CD14-positive monocyte (primary cell): ENCODE measurements at regions not wholly inside any gene's neighbourhood (a gene's known extent, or its start where the extent isn't known, plus 50 kb on each side); places are given as distances from the start of the nearest gene placed in this dataset.

Experiments used
- DNase-seq, 3 donors: peaks; one replicate each; pipeline ENCODE4 v3.0.0-alpha.2; 2011 to 2022
- H2AFZ ChIP-seq: 2 replicates; pipeline ENCODE4 v1.6.0; 2012; ENCODE audit warnings: mild to moderate bottlenecking, low read depth, low read length, inconsistent platforms; ENCODE audit not compliant: insufficient read depth, poor library complexity, severe bottlenecking
- H3K27ac ChIP-seq, 2 donors: 1 replicate in 1 of 2; 2 replicates in 1 of 2; pipeline ENCODE4 v1.5.1; 2012 to 2013; ENCODE audit warnings: low read length in 2 of 2, control low read depth in 1 of 2, inconsistent platforms in 1 of 2, low read depth in 1 of 2, mild to moderate bottlenecking in 1 of 2
- H3K27me3 ChIP-seq, 2 donors: one replicate each; pipeline versions ENCODE4 v1.6.0 to v1.6.1; 2011 to 2013; ENCODE audit warnings: low read length in 2 of 2; ENCODE audit not compliant: control insufficient read depth in 2 of 2, insufficient read depth in 2 of 2
- H3K36me3 ChIP-seq, 2 donors: replicated peaks in 1 of 2; 1 replicate in 1 of 2; 2 replicates in 1 of 2; pipeline versions ENCODE4 v1.5.1 to v1.6.1; 2012 to 2013; ENCODE audit warnings: low read length in 2 of 2, control low read depth in 1 of 2, inconsistent platforms in 1 of 2, mild to moderate bottlenecking in 1 of 2; ENCODE audit not compliant: insufficient read depth in 2 of 2, control insufficient read depth in 1 of 2
- H3K4me1 ChIP-seq, 2 donors: 1 replicate in 1 of 2; 2 replicates in 1 of 2; pipeline versions ENCODE4 v1.5.1 to v1.6.1; 2012 to 2013; ENCODE audit warnings: low read length in 2 of 2, control low read depth in 1 of 2, inconsistent platforms in 1 of 2, mild to moderate bottlenecking in 1 of 2, moderate library complexity in 1 of 2; ENCODE audit not compliant: insufficient read depth in 2 of 2, control insufficient read depth in 1 of 2
- H3K4me2 ChIP-seq: replicated peaks from 2 replicates; pipeline ENCODE3; 2012; ENCODE audit warnings: low read length, moderate library complexity, mild to moderate bottlenecking; ENCODE audit not compliant: poor library complexity, severe bottlenecking; ENCODE audit errors: extremely low read depth
- H3K4me3 ChIP-seq, 3 experiments: fragments of 200-600 bp in 1 of 3; sonication (generic) in 1 of 3; replicated peaks in 1 of 3; 1 replicate in 2 of 3; 2 replicates in 1 of 3; pipeline ENCODE4 v1.5.1; 2011 to 2013; ENCODE audit warnings: low read length in 3 of 3, mild to moderate bottlenecking in 3 of 3, control low read depth in 2 of 3, low read depth in 2 of 3, inconsistent platforms in 1 of 3, moderate library complexity in 1 of 3
- H3K79me2 ChIP-seq: 2 replicates; pipeline ENCODE4 v1.6.0; 2012; ENCODE audit warnings: mild to moderate bottlenecking, control low read depth, inconsistent platforms, low read length, moderate library complexity; ENCODE audit not compliant: insufficient read depth
- H3K9ac ChIP-seq: 2 replicates; pipeline ENCODE4 v1.6.0; 2017; ENCODE audit warnings: low read length, mild to moderate bottlenecking; ENCODE audit not compliant: insufficient read depth, poor library complexity, severe bottlenecking
- H3K9me3 ChIP-seq, 2 donors: replicated peaks in 1 of 2; 1 replicate in 1 of 2; 2 replicates in 1 of 2; pipeline versions ENCODE4 v1.5.1 to v1.6.1; 2012 to 2013; ENCODE audit warnings: low read length in 2 of 2, control low read depth in 1 of 2; ENCODE audit not compliant: control insufficient read depth in 1 of 2, insufficient read depth in 1 of 2
- H4K20me1 ChIP-seq: 2 replicates; pipeline ENCODE4 v1.6.0; 2012; ENCODE audit warnings: mild to moderate bottlenecking, low read length, control low read depth, moderate library complexity; ENCODE audit not compliant: insufficient read depth
- H3K27ac Mint-ChIP-seq, 7 donors: one replicate each; pipeline ENCODE4 v1.8.0; 2020; ENCODE audit warnings: mild to moderate bottlenecking in 7 of 7, mixed read lengths in 7 of 7, moderate library complexity in 6 of 7, inconsistent platforms in 2 of 7
- H3K27me3 Mint-ChIP-seq, 3 donors: one replicate each; pipeline ENCODE4 v1.8.0; 2021 to 2022; ENCODE audit warnings: low read depth in 3 of 3, mild to moderate bottlenecking in 3 of 3, mixed read lengths in 3 of 3, moderate library complexity in 3 of 3, inconsistent platforms in 1 of 3
- H3K36me3 Mint-ChIP-seq, 2 donors: one replicate each; pipeline ENCODE4 v1.8.0; 2020; ENCODE audit warnings: mixed read lengths in 2 of 2, inconsistent platforms in 1 of 2, mild to moderate bottlenecking in 1 of 2
- H3K4me1 Mint-ChIP-seq: one replicate; pipeline ENCODE4 v1.8.0; 2020; ENCODE audit warnings: mild to moderate bottlenecking, mixed read lengths
- H3K4me3 Mint-ChIP-seq, 2 donors: one replicate each; pipeline ENCODE4 v1.8.0; 2020; ENCODE audit warnings: mild to moderate bottlenecking in 2 of 2, mixed read lengths in 2 of 2, moderate library complexity in 1 of 2
- H3K9me3 Mint-ChIP-seq, 7 donors: one replicate each; pipeline ENCODE4 v1.8.0; 2020 to 2022; ENCODE audit warnings: mixed read lengths in 7 of 7, mild to moderate bottlenecking in 6 of 7, moderate library complexity in 6 of 7, inconsistent platforms in 2 of 7
- WGBS: methylation state at CpG from one replicate; pipeline ENCODE4 v1.1.5; 2013; ENCODE audit warnings: missing lambda C conversion rate; ENCODE audit not compliant: insufficient coverage; 5-methylcytosine and 5-hydroxymethylcytosine counted together
- intact Hi-C, 2 donors: fragments of 100-400 bp; cut with micrococcal nuclease; formaldehyde crosslinking; loops; one replicate each; pipeline versions ENCODE4 v1.15.0 to v1.15.1; 2023
- TF ChIP-seq, protein P1 (sequence below): fragments of 200-600 bp; IDR thresholded peaks from one replicate; pipeline ENCODE4 v1.8.0; 2022; ENCODE audit warnings: antibody characterized with exemption, mild to moderate bottlenecking

DNA sequence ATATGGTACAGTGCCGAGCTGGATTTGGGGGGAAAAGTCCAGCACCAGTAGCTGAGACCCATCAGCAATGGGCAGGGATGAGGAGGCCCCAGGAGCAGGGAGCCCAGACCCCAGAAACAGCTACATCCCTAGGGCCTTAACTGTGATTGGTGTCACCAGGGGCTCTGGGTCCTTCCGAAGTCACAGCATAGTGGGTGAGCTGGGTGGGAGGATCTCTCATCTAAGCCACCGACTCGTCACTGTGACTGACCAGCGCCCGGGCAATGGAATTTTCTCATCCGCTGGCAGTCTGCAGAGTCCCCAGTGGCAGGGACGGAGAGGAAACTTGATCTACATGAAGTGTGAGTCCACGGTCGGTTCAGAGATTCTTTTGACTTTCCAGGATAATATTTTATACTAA is 186.5 kb downstream of the SH3BP4 start:
- Histone ChIP-seq H3K27ac (no peak overlapping the region), H3K36me3 (no peaks in the 10 kb centered on the region), H4K20me1 (no peaks in the 10 kb centered on the region), H3K4me2 (no peak overlapping the region), H3K4me1 (no peaks in the 10 kb centered on the region), H3K4me3 (no peak overlapping the region), H3K79me2 (no peaks in the 10 kb centered on the region), H3K27me3 (peaks cover 0 to 2% of the 10 kb centered on the region in 2 donors), H2AFZ (no peak overlapping the region), H3K9me3 (no peaks in the 10 kb centered on the region), H3K9ac (no peak overlapping the region)
- no peaks in the 10 kb centered on the region for H3K36me3 Mint-ChIP-seq
- peaks cover 13 to 25% (median 19%) of the 10 kb centered on the region in 3 donors for H3K27me3 Mint-ChIP-seq
- peaks cover 0 to 3% (median 0%) of the 10 kb centered on the region in 7 donors for H3K9me3 Mint-ChIP-seq
- H3K4me3 Mint-ChIP-seq = no peak overlapping the region
- no peak for DNase-seq
- no peak overlapping the region for H3K27ac Mint-ChIP-seq
- TF ChIP-seq, protein P1, sequence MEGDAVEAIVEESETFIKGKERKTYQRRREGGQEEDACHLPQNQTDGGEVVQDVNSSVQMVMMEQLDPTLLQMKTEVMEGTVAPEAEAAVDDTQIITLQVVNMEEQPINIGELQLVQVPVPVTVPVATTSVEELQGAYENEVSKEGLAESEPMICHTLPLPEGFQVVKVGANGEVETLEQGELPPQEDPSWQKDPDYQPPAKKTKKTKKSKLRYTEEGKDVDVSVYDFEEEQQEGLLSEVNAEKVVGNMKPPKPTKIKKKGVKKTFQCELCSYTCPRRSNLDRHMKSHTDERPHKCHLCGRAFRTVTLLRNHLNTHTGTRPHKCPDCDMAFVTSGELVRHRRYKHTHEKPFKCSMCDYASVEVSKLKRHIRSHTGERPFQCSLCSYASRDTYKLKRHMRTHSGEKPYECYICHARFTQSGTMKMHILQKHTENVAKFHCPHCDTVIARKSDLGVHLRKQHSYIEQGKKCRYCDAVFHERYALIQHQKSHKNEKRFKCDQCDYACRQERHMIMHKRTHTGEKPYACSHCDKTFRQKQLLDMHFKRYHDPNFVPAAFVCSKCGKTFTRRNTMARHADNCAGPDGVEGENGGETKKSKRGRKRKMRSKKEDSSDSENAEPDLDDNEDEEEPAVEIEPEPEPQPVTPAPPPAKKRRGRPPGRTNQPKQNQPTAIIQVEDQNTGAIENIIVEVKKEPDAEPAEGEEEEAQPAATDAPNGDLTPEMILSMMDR = no peak
- 100% methylated on average over 2 of the region's 10 CpGs for WGBS
- intact Hi-C loops = no loop called here
- peaks cover 2% of the 10 kb centered on the region for H3K4me1 Mint-ChIP-seq

GRCh38 chr2:235139956-235140800 is 188.4 kb downstream of the SH3BP4 start:
- no peak for DNase-seq
- Mint-ChIP-seq H3K27me3 (peaks cover 6 to 21% (median 17%) of the 10 kb centered on the region in 3 donors), H3K4me3 (no peak overlapping the region), H3K9me3 (peaks cover 0 to 2% (median 0%) of the 10 kb centered on the region in 7 donors), H3K36me3 (no peaks in the 10 kb centered on the region), H3K27ac (no peak overlapping the region), H3K4me1 (peaks cover 2% of the 10 kb centered on the region)
- Histone ChIP-seq H2AFZ (no peak overlapping the region), H3K27ac (no peak overlapping the region), H3K9ac (no peak overlapping the region), H3K36me3 (no peaks in the 10 kb centered on the region), H3K4me2 (no peak overlapping the region), H3K27me3 (no peaks in the 10 kb centered on the region), H3K4me3 (no peak overlapping the region), H3K9me3 (no peaks in the 10 kb centered on the region), H3K4me1 (no peaks in the 10 kb centered on the region), H4K20me1 (no peaks in the 10 kb centered on the region), H3K79me2 (no peaks in the 10 kb centered on the region)
- intact Hi-C loops = no loop called here
- TF ChIP-seq, protein P1 = no peak
- WGBS = 92% methylated on average over 19 of the region's 19 CpGs
